Liver (tissue), 8 donors: ENCODE measurements at regions not wholly inside any gene's neighbourhood (a gene's known extent, or its start where the extent isn't known, plus 50 kb on each side); places are given as distances from the start of the nearest gene placed in this dataset.

ENCODE experiments used
- DNase-seq: peaks from one replicate; pipeline ENCODE4 v3.0.0-alpha.2; 2017; ENCODE audit warnings: low spot score
- H3K27ac ChIP-seq, 2 donors: one replicate each; pipeline ENCODE4 v1.7.0; 2013; ENCODE audit warnings: inconsistent platforms in 2 of 2, low read length in 2 of 2, control low read depth in 1 of 2, low read depth in 1 of 2, mild to moderate bottlenecking in 1 of 2
- H3K27me3 ChIP-seq, 4 donors: one replicate each; pipeline versions ENCODE4 v1.6.1 to v1.7.0; 2013; ENCODE audit warnings: low read length in 3 of 4, inconsistent platforms in 1 of 4, mild to moderate bottlenecking in 1 of 4, moderate library complexity in 1 of 4; ENCODE audit not compliant: control insufficient read depth in 4 of 4, insufficient read depth in 4 of 4
- H3K36me3 ChIP-seq, 4 donors: one replicate each; pipeline versions ENCODE4 v1.6.1 to v1.7.0; 2013; ENCODE audit warnings: low read length in 3 of 4, mild to moderate bottlenecking in 3 of 4, low read depth in 1 of 4, moderate library complexity in 1 of 4; ENCODE audit not compliant: control insufficient read depth in 4 of 4, insufficient read depth in 3 of 4
- H3K4me1 ChIP-seq, 4 donors: one replicate each; pipeline versions ENCODE4 v1.6.1 to v1.7.0; 2013; ENCODE audit warnings: low read length in 3 of 4, mild to moderate bottlenecking in 3 of 4, moderate library complexity in 1 of 4; ENCODE audit not compliant: control insufficient read depth in 4 of 4, insufficient read depth in 4 of 4
- H3K4me3 ChIP-seq, 3 donors: one replicate each; pipeline versions ENCODE4 v1.6.1 to v1.7.0; 2013; ENCODE audit warnings: low read length in 3 of 3, control low read depth in 1 of 3, low read depth in 1 of 3, mild to moderate bottlenecking in 1 of 3
- H3K9ac ChIP-seq, 2 donors: one replicate each; pipeline ENCODE4 v1.7.0; 2013; ENCODE audit warnings: low read length in 2 of 2, mild to moderate bottlenecking in 2 of 2, moderate library complexity in 2 of 2, control low read depth in 1 of 2, low read depth in 1 of 2
- H3K9me3 ChIP-seq, 4 donors: one replicate each; pipeline versions ENCODE4 v1.6.1 to v1.7.0; 2013; ENCODE audit warnings: low read length in 3 of 4; ENCODE audit not compliant: control insufficient read depth in 4 of 4
- EGR1 ChIP-seq, 2 donors: IDR thresholded peaks; 2 replicates each; pipeline ENCODE4 v1.6.1; 2016 to 2018; ENCODE audit warnings: antibody characterized with exemption in 2 of 2, low read depth in 2 of 2
- FOXA1 ChIP-seq: IDR thresholded peaks from 2 replicates; pipeline ENCODE4 v1.6.1; 2016; ENCODE audit warnings: antibody characterized with exemption
- HNF4A ChIP-seq, 2 donors: conservative IDR thresholded peaks; 2 replicates each; pipeline ENCODE4 v1.6.1; 2016; ENCODE audit warnings: antibody characterized with exemption in 2 of 2, mild to moderate bottlenecking in 2 of 2
- HNF4G ChIP-seq: IDR thresholded peaks from 2 replicates; pipeline ENCODE4 v1.6.1; 2016; ENCODE audit warnings: antibody characterized with exemption
- JUND ChIP-seq, 2 donors: IDR thresholded peaks; 2 replicates each; pipeline ENCODE4 v1.6.1; 2016; ENCODE audit warnings: antibody characterized with exemption in 2 of 2
- NR2F2 ChIP-seq: IDR thresholded peaks from 2 replicates; pipeline ENCODE4 v1.6.1; 2016; ENCODE audit warnings: antibody characterized with exemption
- RAD21 ChIP-seq, 2 donors: IDR thresholded peaks; 2 replicates each; pipeline ENCODE4 v1.6.1; 2016; ENCODE audit warnings: antibody characterized with exemption in 2 of 2, mild to moderate bottlenecking in 2 of 2
- TAF1 ChIP-seq: conservative IDR thresholded peaks from 2 replicates; pipeline ENCODE4 v1.6.1; 2016; ENCODE audit warnings: antibody characterized with exemption, mild to moderate bottlenecking
- YY1 ChIP-seq: IDR thresholded peaks from 2 replicates; pipeline ENCODE4 v1.6.1; 2016; ENCODE audit warnings: antibody characterized with exemption, mild to moderate bottlenecking
- WGBS: extraction: QIAGEN DNeasy Blood & Tissue Kit; methylation state at CpG from one replicate; pipeline ENCODE4 v1.1.7; 2013; 5-methylcytosine and 5-hydroxymethylcytosine counted together
- TF ChIP-seq, protein P1 (sequence below): IDR thresholded peaks from 2 replicates; pipeline ENCODE4 v1.6.1; 2016; ENCODE audit warnings: antibody characterized with exemption
- TF ChIP-seq, protein P2 (sequence below): fragments of 150-350 bp; IDR thresholded peaks from 2 replicates; pipeline ENCODE4 v1.5.1; 2017; ENCODE audit warnings: improper control_type of control experiment, low read depth, low read length; ENCODE audit not compliant: missing input control
- TF ChIP-seq, protein P3 (sequence below): IDR thresholded peaks from 2 replicates; pipeline ENCODE4 v1.6.1; 2016; ENCODE audit warnings: antibody characterized with exemption
- TF ChIP-seq, protein P4 (sequence below): IDR thresholded peaks from 2 replicates; pipeline ENCODE4 v1.6.1; 2016; ENCODE audit warnings: antibody characterized with exemption, mild to moderate bottlenecking
- TF ChIP-seq, protein P5 (sequence below): IDR thresholded peaks from 2 replicates; pipeline ENCODE4 v1.6.1; 2016; ENCODE audit warnings: antibody characterized with exemption
- donor health status: healthy.
- donor health status: healthy.
- donor health status: healthy.
- donor health status: healthy.
- donor health status: healthy.

DNA sequence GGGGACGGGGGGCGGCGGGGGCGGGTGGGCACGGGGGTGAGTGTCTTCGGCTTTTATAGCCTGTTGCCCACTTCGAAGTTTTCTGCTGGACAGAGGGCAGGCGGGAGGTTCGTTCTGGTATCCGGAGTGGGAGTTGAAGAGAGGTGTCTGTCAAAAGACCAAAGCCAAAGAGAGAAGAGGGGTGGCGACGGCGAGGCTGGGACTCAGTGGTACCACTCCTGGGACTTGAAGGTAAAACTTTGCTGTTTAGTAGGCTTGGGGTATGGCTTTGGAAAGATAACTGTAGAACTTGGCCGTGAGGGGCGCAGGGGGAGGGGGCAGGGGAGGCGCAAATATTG, 215.8 kb upstream of the DTNA start:
- Histone ChIP-seq H3K4me3 (peak overlapping the region in 1 of 3 donors; percentile 70), H3K4me1 (peaks cover 0 to 11% (median 6%) of the 10 kb centered on the region in 4 donors), H3K9ac (no peak overlapping the region), H3K36me3 (no peaks in the 10 kb centered on the region), H3K27ac (no peak overlapping the region), H3K27me3 (peaks cover 0 to 14% (median 0%) of the 10 kb centered on the region in 4 donors), H3K9me3 (no peaks in the 10 kb centered on the region)
- DNase-seq = no peak
- 10% methylated on average over 16 of the region's 16 CpGs for WGBS
- TF ChIP-seq, protein P1, sequence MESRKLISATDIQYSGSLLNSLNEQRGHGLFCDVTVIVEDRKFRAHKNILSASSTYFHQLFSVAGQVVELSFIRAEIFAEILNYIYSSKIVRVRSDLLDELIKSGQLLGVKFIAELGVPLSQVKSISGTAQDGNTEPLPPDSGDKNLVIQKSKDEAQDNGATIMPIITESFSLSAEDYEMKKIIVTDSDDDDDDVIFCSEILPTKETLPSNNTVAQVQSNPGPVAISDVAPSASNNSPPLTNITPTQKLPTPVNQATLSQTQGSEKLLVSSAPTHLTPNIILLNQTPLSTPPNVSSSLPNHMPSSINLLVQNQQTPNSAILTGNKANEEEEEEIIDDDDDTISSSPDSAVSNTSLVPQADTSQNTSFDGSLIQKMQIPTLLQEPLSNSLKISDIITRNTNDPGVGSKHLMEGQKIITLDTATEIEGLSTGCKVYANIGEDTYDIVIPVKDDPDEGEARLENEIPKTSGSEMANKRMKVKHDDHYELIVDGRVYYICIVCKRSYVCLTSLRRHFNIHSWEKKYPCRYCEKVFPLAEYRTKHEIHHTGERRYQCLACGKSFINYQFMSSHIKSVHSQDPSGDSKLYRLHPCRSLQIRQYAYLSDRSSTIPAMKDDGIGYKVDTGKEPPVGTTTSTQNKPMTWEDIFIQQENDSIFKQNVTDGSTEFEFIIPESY = no peak
- no peak for TF ChIP-seq HNF4A (conservative IDR thresholded peaks at IDR 0.05)
- TF ChIP-seq, protein P2, sequence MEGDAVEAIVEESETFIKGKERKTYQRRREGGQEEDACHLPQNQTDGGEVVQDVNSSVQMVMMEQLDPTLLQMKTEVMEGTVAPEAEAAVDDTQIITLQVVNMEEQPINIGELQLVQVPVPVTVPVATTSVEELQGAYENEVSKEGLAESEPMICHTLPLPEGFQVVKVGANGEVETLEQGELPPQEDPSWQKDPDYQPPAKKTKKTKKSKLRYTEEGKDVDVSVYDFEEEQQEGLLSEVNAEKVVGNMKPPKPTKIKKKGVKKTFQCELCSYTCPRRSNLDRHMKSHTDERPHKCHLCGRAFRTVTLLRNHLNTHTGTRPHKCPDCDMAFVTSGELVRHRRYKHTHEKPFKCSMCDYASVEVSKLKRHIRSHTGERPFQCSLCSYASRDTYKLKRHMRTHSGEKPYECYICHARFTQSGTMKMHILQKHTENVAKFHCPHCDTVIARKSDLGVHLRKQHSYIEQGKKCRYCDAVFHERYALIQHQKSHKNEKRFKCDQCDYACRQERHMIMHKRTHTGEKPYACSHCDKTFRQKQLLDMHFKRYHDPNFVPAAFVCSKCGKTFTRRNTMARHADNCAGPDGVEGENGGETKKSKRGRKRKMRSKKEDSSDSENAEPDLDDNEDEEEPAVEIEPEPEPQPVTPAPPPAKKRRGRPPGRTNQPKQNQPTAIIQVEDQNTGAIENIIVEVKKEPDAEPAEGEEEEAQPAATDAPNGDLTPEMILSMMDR = no peak
- TF ChIP-seq, protein P3, sequence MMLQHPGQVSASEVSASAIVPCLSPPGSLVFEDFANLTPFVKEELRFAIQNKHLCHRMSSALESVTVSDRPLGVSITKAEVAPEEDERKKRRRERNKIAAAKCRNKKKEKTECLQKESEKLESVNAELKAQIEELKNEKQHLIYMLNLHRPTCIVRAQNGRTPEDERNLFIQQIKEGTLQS = no peak
- no peak for TF ChIP-seq TAF1
- no peak for TF ChIP-seq JUND (IDR thresholded peaks at IDR 0.05)
- no peak for TF ChIP-seq FOXA1
- no peak for TF ChIP-seq RAD21 (IDR thresholded peaks at IDR 0.05)
- TF ChIP-seq HNF4G = no peak

DNA sequence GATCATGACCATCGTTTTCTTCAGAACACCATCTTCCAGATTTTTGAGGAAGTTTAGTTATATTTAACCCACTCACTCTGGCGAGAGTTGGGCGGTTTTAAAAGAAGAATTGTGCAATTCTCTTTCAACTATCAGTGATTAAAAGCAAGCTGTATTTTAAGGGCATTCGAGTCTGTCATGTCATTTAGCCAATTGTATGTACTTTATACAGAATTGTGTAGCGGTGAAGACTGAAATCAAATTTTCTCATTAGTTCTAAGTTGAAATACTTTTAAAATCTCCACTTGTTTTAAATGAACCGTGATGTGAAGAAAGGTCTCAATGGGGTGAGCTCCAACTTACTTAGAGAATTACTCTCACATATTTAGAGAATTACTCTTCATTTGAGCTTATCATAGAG, 214.6 kb upstream of the DTNA start:
- no peak for TF ChIP-seq HNF4A (conservative IDR thresholded peaks at IDR 0.05)
- TF ChIP-seq, protein P4, sequence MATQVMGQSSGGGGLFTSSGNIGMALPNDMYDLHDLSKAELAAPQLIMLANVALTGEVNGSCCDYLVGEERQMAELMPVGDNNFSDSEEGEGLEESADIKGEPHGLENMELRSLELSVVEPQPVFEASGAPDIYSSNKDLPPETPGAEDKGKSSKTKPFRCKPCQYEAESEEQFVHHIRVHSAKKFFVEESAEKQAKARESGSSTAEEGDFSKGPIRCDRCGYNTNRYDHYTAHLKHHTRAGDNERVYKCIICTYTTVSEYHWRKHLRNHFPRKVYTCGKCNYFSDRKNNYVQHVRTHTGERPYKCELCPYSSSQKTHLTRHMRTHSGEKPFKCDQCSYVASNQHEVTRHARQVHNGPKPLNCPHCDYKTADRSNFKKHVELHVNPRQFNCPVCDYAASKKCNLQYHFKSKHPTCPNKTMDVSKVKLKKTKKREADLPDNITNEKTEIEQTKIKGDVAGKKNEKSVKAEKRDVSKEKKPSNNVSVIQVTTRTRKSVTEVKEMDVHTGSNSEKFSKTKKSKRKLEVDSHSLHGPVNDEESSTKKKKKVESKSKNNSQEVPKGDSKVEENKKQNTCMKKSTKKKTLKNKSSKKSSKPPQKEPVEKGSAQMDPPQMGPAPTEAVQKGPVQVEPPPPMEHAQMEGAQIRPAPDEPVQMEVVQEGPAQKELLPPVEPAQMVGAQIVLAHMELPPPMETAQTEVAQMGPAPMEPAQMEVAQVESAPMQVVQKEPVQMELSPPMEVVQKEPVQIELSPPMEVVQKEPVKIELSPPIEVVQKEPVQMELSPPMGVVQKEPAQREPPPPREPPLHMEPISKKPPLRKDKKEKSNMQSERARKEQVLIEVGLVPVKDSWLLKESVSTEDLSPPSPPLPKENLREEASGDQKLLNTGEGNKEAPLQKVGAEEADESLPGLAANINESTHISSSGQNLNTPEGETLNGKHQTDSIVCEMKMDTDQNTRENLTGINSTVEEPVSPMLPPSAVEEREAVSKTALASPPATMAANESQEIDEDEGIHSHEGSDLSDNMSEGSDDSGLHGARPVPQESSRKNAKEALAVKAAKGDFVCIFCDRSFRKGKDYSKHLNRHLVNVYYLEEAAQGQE = no peak
- no peak for TF ChIP-seq TAF1
- Histone ChIP-seq H3K9ac (no peak overlapping the region), H3K4me1 (peaks cover 0 to 11% (median 6%) of the 10 kb centered on the region in 4 donors), H3K27ac (no peak overlapping the region), H3K9me3 (no peaks in the 10 kb centered on the region), H3K27me3 (peaks cover 0 to 11% (median 0%) of the 10 kb centered on the region in 4 donors), H3K36me3 (no peaks in the 10 kb centered on the region), H3K4me3 (no peak overlapping the region)
- 28% methylated on average over 6 of the region's 6 CpGs for WGBS
- DNase-seq = no peak

DNA sequence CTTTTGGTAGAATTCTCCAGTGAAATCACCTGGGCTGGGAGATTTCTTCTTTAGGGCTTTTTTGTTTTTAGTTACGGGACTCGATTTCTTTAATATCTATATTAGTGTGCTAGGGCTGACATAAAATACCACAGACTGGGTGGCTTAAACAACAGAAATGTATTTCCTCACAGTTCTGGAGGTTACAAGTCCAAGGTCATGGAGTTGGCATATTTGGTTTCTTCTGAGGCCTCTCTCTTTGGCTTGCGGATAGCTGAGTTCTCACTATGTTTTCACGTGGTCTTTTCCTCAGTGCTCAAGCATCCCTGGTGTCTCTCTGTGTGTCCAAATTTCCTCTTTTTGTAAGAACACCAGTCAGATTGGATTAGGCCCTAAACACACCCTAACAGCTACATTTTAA, 208.5 kb upstream of the DTNA start:
- Histone ChIP-seq H3K4me1 (no peaks in the 10 kb centered on the region), H3K9me3 (no peaks in the 10 kb centered on the region), H3K27ac (no peak overlapping the region), H3K36me3 (no peaks in the 10 kb centered on the region), H3K9ac (no peak overlapping the region), H3K4me3 (no peak overlapping the region), H3K27me3 (peaks cover 0 to 4% (median 0%) of the 10 kb centered on the region in 4 donors)
- TF ChIP-seq EGR1 (IDR thresholded peaks at IDR 0.05; ENCODE audit: low read depth in 2 of 2) = no peak
- no peak for TF ChIP-seq YY1
- TF ChIP-seq, protein P3 = no peak
- TF ChIP-seq, protein P5, sequence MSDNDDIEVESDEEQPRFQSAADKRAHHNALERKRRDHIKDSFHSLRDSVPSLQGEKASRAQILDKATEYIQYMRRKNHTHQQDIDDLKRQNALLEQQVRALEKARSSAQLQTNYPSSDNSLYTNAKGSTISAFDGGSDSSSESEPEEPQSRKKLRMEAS = no peak
- TF ChIP-seq, protein P1 = no peak
- TF ChIP-seq NR2F2 = no peak
- no peak for TF ChIP-seq JUND (IDR thresholded peaks at IDR 0.05)
- no peak for DNase-seq
- WGBS = 78% methylated on average over 4 of the region's 4 CpGs
